ENCODE measurements at regions not wholly inside any gene's neighbourhood (a gene's known extent, or its start where the extent isn't known, plus 50 kb on each side); places are given as distances from the start of the nearest gene placed in this dataset.
"Not testable (repeated sequence)": the region's sequence is repeated elsewhere in the genome, so short reads cannot be mapped to it uniquely, and the experiment has no call there.

DNA sequence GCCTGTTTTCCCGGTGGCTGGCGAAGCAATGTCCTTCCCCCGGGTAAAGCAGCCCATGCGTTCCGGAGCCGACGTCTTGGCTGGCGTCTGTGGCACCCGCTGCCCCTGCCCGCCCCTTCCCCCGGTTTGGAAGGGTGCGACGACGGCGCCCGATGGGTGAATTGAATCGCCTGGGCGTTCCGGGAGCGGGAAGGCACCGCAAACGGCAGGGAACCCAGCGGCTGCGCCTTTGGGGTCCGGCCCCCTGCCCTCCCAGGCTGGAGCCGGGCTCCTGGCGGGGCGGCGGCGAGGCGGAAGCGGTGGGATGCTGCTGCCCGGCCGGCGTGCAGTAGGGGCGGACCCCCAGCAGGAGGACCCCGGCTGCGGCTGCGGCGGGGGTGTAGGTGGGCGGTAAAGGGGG is 123.6 kb upstream of the RHOU start:
- H3K4me3 ChIP-seq; H3K9ac ChIP-seq (ENCODE audit: control insufficient read depth, insufficient read depth, low read length); intact Hi-C loops (cut with micrococcal nuclease; ENCODE audit: unreplicated experiment); H3K27me3 ChIP-seq (replicated peaks in 1 of 2; ENCODE audit: control insufficient read depth in 2 of 2, insufficient read depth in 2 of 2, low read length in 1 of 2); H2AFZ ChIP-seq (ENCODE audit: control insufficient read depth, low read depth, low read length); H3K4me2 ChIP-seq (ENCODE audit: control insufficient read depth, insufficient read depth); H3K27ac ChIP-seq (ENCODE audit: control insufficient read depth, insufficient read depth); CTCF ChIA-PET; RAD21 ChIA-PET (ENCODE audit: unreplicated experiment); H3K9me3 ChIP-seq (replicated peaks; ENCODE audit: control insufficient read depth, insufficient read depth, low read length); POLR2A ChIA-PET; H4K20me1 ChIP-seq (ENCODE audit: control insufficient read depth, insufficient read depth); H3K4me1 ChIP-seq (ENCODE audit: control insufficient read depth, insufficient read depth, low read length); DNase-seq (ENCODE audit: low read depth, low spot score); H3K36me3 ChIP-seq (ENCODE audit: control insufficient read depth in 2 of 2, insufficient read depth in 2 of 2, low read length in 1 of 2); SMC1A ChIA-PET (ENCODE audit: uncharacterized antibody, unreplicated experiment); BruUV-seq (replicated peaks); FAIRE-seq; in situ Hi-C loops (cut with MboI); H3K79me2 ChIP-seq (ENCODE audit: control insufficient read depth, insufficient read depth, low read length); ATAC-seq: not testable (repeated sequence)
- no CpG with 5 or more reads among the region's 41 CpGs for WGBS (ENCODE audit: insufficient coverage, insufficient replicate concordance, low lambda C conversion rate, missing lambda C conversion rate)

DNA sequence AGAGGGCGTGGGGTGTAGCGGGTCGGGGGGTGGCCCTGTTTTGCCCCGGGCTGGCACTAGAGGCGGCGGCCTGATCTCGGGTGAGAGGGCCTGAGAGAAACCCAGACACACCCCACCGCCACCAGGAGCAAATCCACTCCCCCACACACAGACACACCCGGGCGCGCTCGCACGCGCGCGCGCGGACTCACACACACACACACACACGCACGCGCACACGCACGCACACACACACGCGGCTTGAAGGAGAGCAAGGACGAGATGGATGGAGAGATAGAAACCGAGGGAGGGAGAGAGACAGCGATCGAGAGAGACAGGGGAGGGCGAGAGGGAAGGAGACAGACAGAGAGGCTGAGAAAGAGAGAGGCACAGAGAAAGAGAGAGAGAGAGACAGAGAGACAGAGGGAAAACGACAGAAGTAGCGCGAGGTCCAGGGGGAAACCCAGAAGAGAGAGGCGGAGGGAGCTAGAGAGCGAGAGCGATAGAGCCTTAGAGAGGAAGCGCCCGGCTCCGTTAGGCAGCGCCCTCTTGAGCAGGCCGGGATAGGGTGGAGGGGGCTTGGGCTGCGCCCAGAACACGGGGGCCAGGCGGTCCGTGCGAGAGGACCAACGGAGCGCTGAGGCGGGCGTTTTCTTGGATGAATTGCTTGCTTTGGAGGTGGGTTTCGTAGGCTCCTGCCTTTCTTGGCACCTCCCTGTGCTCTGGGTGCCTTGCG is 113.1 kb upstream of the RHOU start:
- H3K4me2 ChIP-seq (ENCODE audit: control insufficient read depth, insufficient read depth); H4K20me1 ChIP-seq (ENCODE audit: control insufficient read depth, insufficient read depth); H3K36me3 ChIP-seq (ENCODE audit: control insufficient read depth in 2 of 2, insufficient read depth in 2 of 2, low read length in 1 of 2); H3K9me3 ChIP-seq (replicated peaks; ENCODE audit: control insufficient read depth, insufficient read depth, low read length); FAIRE-seq; in situ Hi-C loops (cut with MboI); RAD21 ChIA-PET (ENCODE audit: unreplicated experiment); SMC1A ChIA-PET (ENCODE audit: uncharacterized antibody, unreplicated experiment); DNase-seq (ENCODE audit: low read depth, low spot score); H3K4me1 ChIP-seq (ENCODE audit: control insufficient read depth, insufficient read depth, low read length); H2AFZ ChIP-seq (ENCODE audit: control insufficient read depth, low read depth, low read length); BruUV-seq (replicated peaks); H3K9ac ChIP-seq (ENCODE audit: control insufficient read depth, insufficient read depth, low read length); H3K79me2 ChIP-seq (ENCODE audit: control insufficient read depth, insufficient read depth, low read length); ATAC-seq; H3K4me3 ChIP-seq; H3K27me3 ChIP-seq (replicated peaks in 1 of 2; ENCODE audit: control insufficient read depth in 2 of 2, insufficient read depth in 2 of 2, low read length in 1 of 2); CTCF ChIA-PET; H3K27ac ChIP-seq (ENCODE audit: control insufficient read depth, insufficient read depth); POLR2A ChIA-PET; intact Hi-C loops (cut with micrococcal nuclease; ENCODE audit: unreplicated experiment): not testable (repeated sequence)
- 93% methylated on average over 20 of the region's 52 CpGs for WGBS (ENCODE audit: insufficient coverage, insufficient replicate concordance, low lambda C conversion rate, missing lambda C conversion rate)

- H3K4me1 ChIP-seq (ENCODE audit: control insufficient read depth, insufficient read depth, low read length); BruUV-seq (replicated peaks); H3K36me3 ChIP-seq (ENCODE audit: control insufficient read depth in 2 of 2, insufficient read depth in 2 of 2, low read length in 1 of 2); in situ Hi-C loops (cut with MboI); H3K27ac ChIP-seq (ENCODE audit: control insufficient read depth, insufficient read depth); DNase-seq (ENCODE audit: low read depth, low spot score); POLR2A ChIA-PET; SMC1A ChIA-PET (ENCODE audit: uncharacterized antibody, unreplicated experiment); H3K4me2 ChIP-seq (ENCODE audit: control insufficient read depth, insufficient read depth); H4K20me1 ChIP-seq (ENCODE audit: control insufficient read depth, insufficient read depth); H2AFZ ChIP-seq (ENCODE audit: control insufficient read depth, low read depth, low read length); FAIRE-seq; H3K79me2 ChIP-seq (ENCODE audit: control insufficient read depth, insufficient read depth, low read length); CTCF ChIA-PET; ATAC-seq; H3K27me3 ChIP-seq (replicated peaks in 1 of 2; ENCODE audit: control insufficient read depth in 2 of 2, insufficient read depth in 2 of 2, low read length in 1 of 2); H3K9ac ChIP-seq (ENCODE audit: control insufficient read depth, insufficient read depth, low read length); H3K9me3 ChIP-seq (replicated peaks; ENCODE audit: control insufficient read depth, insufficient read depth, low read length); RAD21 ChIA-PET (ENCODE audit: unreplicated experiment); H3K4me3 ChIP-seq; intact Hi-C loops (cut with micrococcal nuclease; ENCODE audit: unreplicated experiment): not testable (repeated sequence)
- 85% methylated on average over 19 of the region's 30 CpGs for WGBS (ENCODE audit: insufficient coverage, insufficient replicate concordance, low lambda C conversion rate, missing lambda C conversion rate)
Observed at GRCh38 chr1:228626481-228626880, 108.8 kb upstream of the RHOU start.

GRCh38 chr1:228632858-228633257 is 102.4 kb upstream of the RHOU start:
- POLR2A ChIA-PET; H3K4me2 ChIP-seq (ENCODE audit: control insufficient read depth, insufficient read depth); CTCF ChIA-PET; BruUV-seq (replicated peaks); H3K27me3 ChIP-seq (replicated peaks in 1 of 2; ENCODE audit: control insufficient read depth in 2 of 2, insufficient read depth in 2 of 2, low read length in 1 of 2); SMC1A ChIA-PET (ENCODE audit: uncharacterized antibody, unreplicated experiment); H3K36me3 ChIP-seq (ENCODE audit: control insufficient read depth in 2 of 2, insufficient read depth in 2 of 2, low read length in 1 of 2); H4K20me1 ChIP-seq (ENCODE audit: control insufficient read depth, insufficient read depth); DNase-seq (ENCODE audit: low read depth, low spot score); ATAC-seq; H3K4me3 ChIP-seq; H3K4me1 ChIP-seq (ENCODE audit: control insufficient read depth, insufficient read depth, low read length); in situ Hi-C loops (cut with MboI); H3K79me2 ChIP-seq (ENCODE audit: control insufficient read depth, insufficient read depth, low read length); intact Hi-C loops (cut with micrococcal nuclease; ENCODE audit: unreplicated experiment); H3K27ac ChIP-seq (ENCODE audit: control insufficient read depth, insufficient read depth); H3K9ac ChIP-seq (ENCODE audit: control insufficient read depth, insufficient read depth, low read length); H2AFZ ChIP-seq (ENCODE audit: control insufficient read depth, low read depth, low read length); RAD21 ChIA-PET (ENCODE audit: unreplicated experiment); FAIRE-seq; H3K9me3 ChIP-seq (replicated peaks; ENCODE audit: control insufficient read depth, insufficient read depth, low read length): not testable (repeated sequence)
- WGBS (ENCODE audit: insufficient coverage, insufficient replicate concordance, low lambda C conversion rate, missing lambda C conversion rate), result 64% methylated on average over 13 of the region's 42 CpGs

Data from GM12878 (cell line).